Nephron (organoid): ENCODE measurements at regions not wholly inside any gene's neighbourhood (a gene's known extent, or its start where the extent isn't known, plus 50 kb on each side); places are given as distances from the start of the nearest gene placed in this dataset.

Experiments
- H3K27ac Mint-ChIP-seq, 3 experiments: 2 replicates each; pipeline ENCODE4 v1.8.0; 2020; ENCODE audit warnings: mixed read lengths in 3 of 3, mild to moderate bottlenecking in 2 of 3, moderate library complexity in 1 of 3
- H3K27me3 Mint-ChIP-seq: 2 replicates; pipeline ENCODE4 v1.8.0; 2021; ENCODE audit warnings: low read depth, mild to moderate bottlenecking, moderate library complexity, mixed read lengths
- H3K36me3 Mint-ChIP-seq: 2 replicates; pipeline ENCODE4 v1.8.0; 2020; ENCODE audit warnings: low read depth, mixed read lengths
- H3K4me1 Mint-ChIP-seq: 2 replicates; pipeline ENCODE4 v1.8.0; 2020; ENCODE audit warnings: mixed read lengths
- H3K4me3 Mint-ChIP-seq, 3 experiments: 2 replicates each; pipeline ENCODE4 v1.8.0; 2020; ENCODE audit warnings: mild to moderate bottlenecking in 3 of 3, mixed read lengths in 3 of 3, moderate library complexity in 2 of 3
- H3K9me3 Mint-ChIP-seq: 2 replicates; pipeline ENCODE4 v1.8.0; 2020; ENCODE audit warnings: mixed read lengths
- TF ChIP-seq, protein P1 (sequence below), 3 experiments: fragments of 200-600 bp; sonication (generic); IDR thresholded peaks; one replicate each; pipeline ENCODE4 v1.5.0; 2021; ENCODE audit warnings: antibody characterized with exemption in 3 of 3; ENCODE audit not compliant: unreplicated experiment in 3 of 3

DNA sequence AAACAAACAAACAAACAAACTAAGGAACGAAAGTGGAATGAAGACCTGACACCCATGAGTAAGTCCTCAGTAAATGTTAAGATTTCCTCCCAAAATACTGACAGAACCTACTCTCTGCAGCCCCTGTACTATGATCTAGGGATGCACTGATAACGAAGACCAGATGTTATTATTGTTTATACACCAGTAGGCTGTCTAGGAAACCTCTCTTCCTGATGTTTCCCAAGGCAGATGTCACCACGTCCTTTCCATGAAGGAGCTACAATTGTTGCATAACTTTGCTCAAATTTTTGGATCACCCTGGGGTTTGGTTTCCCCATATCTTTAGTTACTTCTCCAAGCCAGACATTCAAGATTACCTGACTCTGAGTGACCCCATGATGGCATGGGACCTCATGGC lies 340.7 kb downstream of the MIAT start:
- no peaks in the 10 kb centered on the region for H3K36me3 Mint-ChIP-seq
- peaks cover 23% of the 10 kb centered on the region for H3K27me3 Mint-ChIP-seq
- H3K4me1 Mint-ChIP-seq, result peaks cover 51% of the 10 kb centered on the region
- H3K27ac Mint-ChIP-seq, result peak overlapping the region in 2 of 3 experiments; percentile 21 to 83
- H3K4me3 Mint-ChIP-seq, result no peak overlapping the region
- TF ChIP-seq, protein P1, sequence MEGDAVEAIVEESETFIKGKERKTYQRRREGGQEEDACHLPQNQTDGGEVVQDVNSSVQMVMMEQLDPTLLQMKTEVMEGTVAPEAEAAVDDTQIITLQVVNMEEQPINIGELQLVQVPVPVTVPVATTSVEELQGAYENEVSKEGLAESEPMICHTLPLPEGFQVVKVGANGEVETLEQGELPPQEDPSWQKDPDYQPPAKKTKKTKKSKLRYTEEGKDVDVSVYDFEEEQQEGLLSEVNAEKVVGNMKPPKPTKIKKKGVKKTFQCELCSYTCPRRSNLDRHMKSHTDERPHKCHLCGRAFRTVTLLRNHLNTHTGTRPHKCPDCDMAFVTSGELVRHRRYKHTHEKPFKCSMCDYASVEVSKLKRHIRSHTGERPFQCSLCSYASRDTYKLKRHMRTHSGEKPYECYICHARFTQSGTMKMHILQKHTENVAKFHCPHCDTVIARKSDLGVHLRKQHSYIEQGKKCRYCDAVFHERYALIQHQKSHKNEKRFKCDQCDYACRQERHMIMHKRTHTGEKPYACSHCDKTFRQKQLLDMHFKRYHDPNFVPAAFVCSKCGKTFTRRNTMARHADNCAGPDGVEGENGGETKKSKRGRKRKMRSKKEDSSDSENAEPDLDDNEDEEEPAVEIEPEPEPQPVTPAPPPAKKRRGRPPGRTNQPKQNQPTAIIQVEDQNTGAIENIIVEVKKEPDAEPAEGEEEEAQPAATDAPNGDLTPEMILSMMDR (IDR thresholded peaks at IDR 0.05; ENCODE audit: unreplicated experiment in 3 of 3), result no peak
- H3K9me3 Mint-ChIP-seq, result no peaks in the 10 kb centered on the region

- TF ChIP-seq, protein P1 (IDR thresholded peaks at IDR 0.05; ENCODE audit: unreplicated experiment in 3 of 3), result no peak
- peak overlapping the region in 1 of 3 experiments; percentile 21 for H3K27ac Mint-ChIP-seq
- no peaks in the 10 kb centered on the region for H3K36me3 Mint-ChIP-seq
- H3K4me3 Mint-ChIP-seq, result no peak overlapping the region
- peaks cover 56% of the 10 kb centered on the region for H3K4me1 Mint-ChIP-seq
- H3K9me3 Mint-ChIP-seq, result no peaks in the 10 kb centered on the region
- peaks cover 26% of the 10 kb centered on the region for H3K27me3 Mint-ChIP-seq
Observed at GRCh38 chr22:26998716-26999115, 341.3 kb downstream of the MIAT start.

DNA sequence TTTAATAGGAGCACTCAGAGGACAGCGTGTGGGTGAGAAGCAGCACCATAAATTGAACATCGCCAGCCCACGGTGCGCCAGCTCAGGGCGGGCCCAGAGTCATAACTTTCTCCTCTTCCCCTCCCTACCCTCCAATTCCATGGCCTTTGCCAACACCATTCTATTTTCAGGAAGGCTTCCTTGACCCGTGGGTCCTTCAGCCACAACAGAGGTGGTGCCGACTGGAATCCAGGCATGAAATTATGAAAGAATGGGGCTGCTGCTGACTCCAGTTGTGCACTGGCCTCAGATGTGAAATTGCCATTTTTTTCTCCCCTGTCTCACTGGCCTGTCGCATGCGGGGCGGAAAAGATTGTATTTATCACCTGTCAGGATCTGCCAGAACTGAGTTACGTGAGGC lies 345.9 kb downstream of the MIAT start:
- Mint-ChIP-seq H3K27me3 (peaks cover 14% of the 10 kb centered on the region), H3K27ac (no peak overlapping the region), H3K4me3 (no peak overlapping the region), H3K4me1 (peaks cover 29% of the 10 kb centered on the region), H3K9me3 (no peaks in the 10 kb centered on the region), H3K36me3 (no peaks in the 10 kb centered on the region)
- TF ChIP-seq, protein P1 (IDR thresholded peaks at IDR 0.05; ENCODE audit: unreplicated experiment in 3 of 3), result no peak

GRCh38 chr22:27004434-27004833 lies 347.0 kb downstream of the MIAT start:
- TF ChIP-seq, protein P1 (IDR thresholded peaks at IDR 0.05; ENCODE audit: unreplicated experiment in 3 of 3), result no peak
- H3K36me3 Mint-ChIP-seq, result no peaks in the 10 kb centered on the region
- no peaks in the 10 kb centered on the region for H3K9me3 Mint-ChIP-seq
- H3K27ac Mint-ChIP-seq, result no peak overlapping the region
- peaks cover 22% of the 10 kb centered on the region for H3K4me1 Mint-ChIP-seq
- no peak overlapping the region for H3K4me3 Mint-ChIP-seq
- peaks cover 14% of the 10 kb centered on the region for H3K27me3 Mint-ChIP-seq

DNA sequence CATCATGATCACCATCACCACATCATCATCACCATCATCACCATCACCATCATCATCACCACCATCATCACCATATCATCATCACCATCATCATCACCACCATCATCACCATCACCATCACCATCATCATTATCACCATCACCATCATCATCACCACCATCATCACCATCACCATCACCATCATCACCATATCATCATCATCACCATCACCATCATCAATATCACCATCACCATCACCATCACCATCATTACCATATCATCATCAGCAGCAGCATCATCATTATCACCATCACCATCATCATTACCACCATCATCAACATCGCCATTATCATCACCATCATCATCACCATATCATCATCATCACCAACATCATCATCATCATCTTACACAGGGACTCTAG lies 351.1 kb downstream of the MIAT start:
- H3K9me3 Mint-ChIP-seq, result no peaks in the 10 kb centered on the region
- H3K27me3 Mint-ChIP-seq, result peaks cover 4% of the 10 kb centered on the region
- no peak overlapping the region for H3K4me3 Mint-ChIP-seq
- TF ChIP-seq, protein P1 (IDR thresholded peaks at IDR 0.05; ENCODE audit: unreplicated experiment in 3 of 3), result no peak
- no peaks in the 10 kb centered on the region for H3K36me3 Mint-ChIP-seq
- H3K4me1 Mint-ChIP-seq, result peaks cover 1% of the 10 kb centered on the region
- no peak overlapping the region for H3K27ac Mint-ChIP-seq

- Mint-ChIP-seq H3K4me3 (no peak overlapping the region), H3K27me3 (no peaks in the 10 kb centered on the region), H3K9me3 (no peaks in the 10 kb centered on the region), H3K27ac (no peak overlapping the region), H3K4me1 (no peaks in the 10 kb centered on the region), H3K36me3 (no peaks in the 10 kb centered on the region)
- TF ChIP-seq, protein P1 (IDR thresholded peaks at IDR 0.05; ENCODE audit: unreplicated experiment in 3 of 3), result no peak
Observed at GRCh38 chr22:27011133-27011532, 353.7 kb downstream of the MIAT start.
